SK-N-MC (cell line): ENCODE measurements at regions not wholly inside any gene's neighbourhood (a gene's known extent, or its start where the extent isn't known, plus 50 kb on each side); places are given as distances from the start of the nearest gene placed in this dataset.

Source experiments
- EZH2 ChIP-seq: fragments of 200-600 bp; sonication (generic); IDR thresholded peaks from one replicate; pipeline ENCODE4 v1.6.1; 2017; ENCODE audit warnings: antibody characterized with exemption
- FOXP2 ChIP-seq: optimal IDR thresholded peaks from 2 replicates; pipeline ENCODE3; 2011; ENCODE audit warnings: mild to moderate bottlenecking, moderate library complexity; ENCODE audit not compliant: insufficient read depth; ENCODE audit errors: extremely low read length, control extremely low read depth
- POLR2AphosphoS5 ChIP-seq: IDR thresholded peaks from 2 replicates; pipeline ENCODE4 v1.6.1; 2012; ENCODE audit warnings: mild to moderate bottlenecking, low read depth, low read length, borderline replicate concordance

DNA sequence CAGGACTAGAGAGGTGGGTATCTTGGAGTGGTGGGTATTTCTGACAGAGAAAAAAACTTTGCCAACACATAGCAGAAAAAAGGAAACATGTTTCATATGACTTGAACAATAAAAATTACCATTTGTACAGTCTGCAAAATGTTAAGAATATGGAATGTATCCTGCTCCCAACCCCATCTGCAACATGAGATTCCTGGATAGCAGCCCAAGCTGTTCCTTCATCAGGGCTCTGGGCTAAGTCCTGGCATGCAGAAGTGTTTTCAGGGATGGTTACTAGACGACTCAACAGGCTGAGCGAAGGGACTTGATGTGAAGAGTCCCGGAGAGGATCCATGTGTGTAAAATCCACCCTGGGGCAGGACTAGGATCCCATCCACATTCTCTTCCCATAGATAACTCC, 121.0 kb upstream of the IRX3 start:
- TF ChIP-seq POLR2AphosphoS5: no peak
- no peak for TF ChIP-seq EZH2
- no peak for TF ChIP-seq FOXP2
